ENCODE measurements at regions not wholly inside any gene's neighbourhood (a gene's known extent, or its start where the extent isn't known, plus 50 kb on each side); places are given as distances from the start of the nearest gene placed in this dataset.

GRCh38 chr2:58923869-58924268 is 682.7 kb upstream of the FANCL start:
- DNase-seq (ENCODE audit: extremely low read depth, low read depth) = peak; percentile 60
- TF ChIP-seq CTCF (IDR thresholded peaks at IDR 0.05; ENCODE audit: low read depth, low read length) = no peak

- TF ChIP-seq CTCF (IDR thresholded peaks at IDR 0.05; ENCODE audit: low read depth, low read length) = no peak
- DNase-seq (ENCODE audit: extremely low read depth, low read depth) = no peak
These were observed 681.1 kb upstream of the FANCL start for GRCh38 chr2:58922245-58922644.

GRCh38 chr2:58921676-58922075 is 680.6 kb upstream of the FANCL start:
- no peak for DNase-seq (ENCODE audit: extremely low read depth, low read depth)

GRCh38 chr2:58920001-58920400 is 678.9 kb upstream of the FANCL start:
- TF ChIP-seq CTCF (IDR thresholded peaks at IDR 0.05; ENCODE audit: low read depth, low read length) = no peak
- no peak for DNase-seq (ENCODE audit: extremely low read depth, low read depth)

More at GRCh38 chr2:58921676-58922075, 680.6 kb upstream of the FANCL start:
- TF ChIP-seq CTCF (IDR thresholded peaks at IDR 0.05; ENCODE audit: low read depth, low read length) = no peak

- no peak for TF ChIP-seq CTCF (IDR thresholded peaks at IDR 0.05; ENCODE audit: low read depth, low read length)
- no peak for DNase-seq (ENCODE audit: extremely low read depth, low read depth)
These were observed 678.2 kb upstream of the FANCL start for GRCh38 chr2:58919316-58919715.

- no peak for TF ChIP-seq CTCF (IDR thresholded peaks at IDR 0.05; ENCODE audit: low read depth, low read length)
- no peak for DNase-seq (ENCODE audit: extremely low read depth, low read depth)
These were observed 677.0 kb upstream of the FANCL start for GRCh38 chr2:58918141-58918540.

- no peak for DNase-seq (ENCODE audit: extremely low read depth, low read depth)
- TF ChIP-seq CTCF (IDR thresholded peaks at IDR 0.05; ENCODE audit: low read depth, low read length) = no peak
These were observed 676.5 kb upstream of the FANCL start for GRCh38 chr2:58917596-58917995.
